Stimulated activated CD4-positive, alpha-beta T cell treated with anti-CD3 and anti-CD28 coated beads, Interleukin-1b, Interleukin-23, amount 100 ng/mL, for 48 hours (primary cell): ENCODE measurements at regions not wholly inside any gene's neighbourhood (a gene's known extent, or its start where the extent isn't known, plus 50 kb on each side); places are given as distances from the start of the nearest gene placed in this dataset.
A peak's percentile ranks its signal among the peaks of the same experiment; 100 is the strongest.

Source experiments
- DNase-seq: peaks from one replicate; pipeline ENCODE4 v3.0.0-alpha.2; 2020

GRCh38 chr19:28878862-28879566 lies 333.9 kb downstream of the UQCRFS1 start:
- peak; percentile 60 for DNase-seq

GRCh38 chr19:28876609-28877123 lies 336.3 kb downstream of the UQCRFS1 start:
- no peak for DNase-seq

DNA sequence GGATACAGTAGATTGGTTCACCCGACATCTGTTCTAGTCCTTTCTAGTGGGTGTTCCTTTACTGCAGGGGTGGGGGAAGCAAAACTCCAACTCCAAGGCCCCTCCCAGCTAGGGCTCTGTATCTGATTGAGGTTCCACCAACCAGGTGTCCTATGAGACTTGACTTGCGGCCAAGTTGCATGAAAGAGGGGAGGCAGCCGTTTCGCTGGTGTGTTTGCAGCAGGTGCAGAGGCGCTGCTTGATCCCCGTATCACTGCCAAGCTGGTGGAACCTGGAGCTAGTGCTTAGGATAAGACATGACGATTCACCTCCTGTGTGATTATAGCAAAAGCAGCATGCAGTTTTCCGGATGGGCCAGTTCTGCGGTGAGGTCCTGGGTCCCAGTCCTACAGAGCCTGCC lies 338.2 kb downstream of the UQCRFS1 start:
- DNase-seq, result no peak

DNA sequence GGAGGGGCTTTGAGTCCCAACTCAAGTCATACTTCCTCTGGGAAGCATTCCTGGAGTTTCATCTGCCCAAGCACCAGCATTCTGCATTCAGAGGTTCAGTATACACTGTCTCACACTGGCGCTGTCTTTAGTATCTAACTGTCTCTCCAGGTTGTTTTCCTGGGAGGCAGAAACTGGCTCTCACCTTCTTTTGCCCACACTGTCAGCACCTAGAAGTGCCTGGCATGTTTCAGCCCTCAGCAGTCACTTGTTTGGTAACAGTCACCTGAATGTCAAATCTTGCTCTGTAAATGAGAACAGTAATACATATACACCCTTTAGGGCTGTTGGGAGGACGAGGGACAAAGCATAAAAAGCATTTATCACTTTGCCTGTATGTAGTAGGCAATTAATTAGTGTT lies 339.6 kb downstream of the UQCRFS1 start:
- no peak for DNase-seq

DNA sequence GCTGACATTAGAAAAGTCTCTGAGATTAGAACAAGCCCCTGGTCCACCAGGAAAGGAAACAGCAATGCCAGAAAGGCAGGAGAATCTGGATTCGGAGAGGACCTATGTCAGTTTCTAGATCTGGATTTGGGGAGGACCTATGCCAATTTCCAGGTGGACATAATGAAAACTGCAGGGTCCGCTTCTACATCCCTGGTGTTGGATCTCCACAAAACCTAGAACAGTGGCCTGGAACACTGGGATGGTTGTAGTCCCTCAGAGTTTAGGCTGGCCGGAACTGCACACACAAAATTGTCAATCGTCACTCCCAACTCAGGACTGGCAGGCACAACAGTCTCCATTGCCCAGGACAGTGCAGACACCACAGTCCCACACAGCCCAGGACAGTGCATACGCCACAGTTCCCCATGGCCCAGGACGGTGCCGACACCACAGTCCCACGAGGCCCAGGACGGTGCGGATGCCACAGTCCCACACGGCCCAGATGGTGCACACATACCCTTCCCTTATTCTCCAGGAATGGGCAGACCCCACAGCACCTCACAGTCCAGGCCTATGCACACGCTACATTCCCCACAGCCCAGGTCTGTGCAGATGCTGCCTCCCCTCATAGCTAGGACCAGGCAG lies 341.7 kb downstream of the UQCRFS1 start:
- no peak for DNase-seq

DNA sequence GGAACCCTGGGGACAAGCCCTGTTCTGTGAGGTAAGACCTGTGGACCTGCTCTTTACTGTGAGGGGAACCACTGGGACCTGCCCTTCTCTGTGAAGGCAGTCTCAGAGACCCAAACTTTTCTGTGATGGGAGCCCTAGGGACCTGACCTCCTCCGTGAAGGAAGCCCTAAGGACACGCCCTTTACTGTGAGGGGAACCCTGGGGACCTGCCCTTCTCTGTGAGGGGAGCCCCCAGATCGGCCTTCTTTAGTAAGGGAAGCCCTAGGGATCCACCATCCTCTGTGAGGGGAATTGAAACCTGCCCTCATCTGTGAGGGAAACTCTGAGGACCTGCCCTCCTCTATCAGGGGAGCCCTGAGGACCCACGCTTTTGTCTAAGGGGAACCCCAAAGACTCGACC lies 343.5 kb downstream of the UQCRFS1 start:
- no peak for DNase-seq

DNA sequence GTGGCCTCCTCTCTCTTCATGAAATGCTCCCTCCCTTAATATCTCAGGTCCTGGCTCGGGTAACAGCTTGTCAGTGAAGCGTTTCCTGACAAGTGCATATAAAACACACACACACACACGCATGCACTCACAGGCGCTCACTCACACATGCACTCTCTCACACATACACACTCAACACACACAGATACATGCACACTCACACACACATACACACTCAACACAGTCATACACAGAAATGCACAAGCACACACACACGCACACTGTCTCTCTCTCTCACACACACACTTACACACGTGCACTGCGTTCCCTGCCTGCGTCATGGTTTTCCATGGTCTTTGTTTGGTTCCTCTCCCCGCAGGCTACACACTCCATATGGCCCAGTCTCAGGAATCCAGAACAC lies 344.1 kb downstream of the UQCRFS1 start:
- no peak for DNase-seq

- DNase-seq, result no peak
Measured at GRCh38 chr19:28867978-28868377, 345.0 kb downstream of the UQCRFS1 start.

- DNase-seq, result no peak
Measured at GRCh38 chr19:28864577-28865042, 348.3 kb downstream of the UQCRFS1 start.

DNA sequence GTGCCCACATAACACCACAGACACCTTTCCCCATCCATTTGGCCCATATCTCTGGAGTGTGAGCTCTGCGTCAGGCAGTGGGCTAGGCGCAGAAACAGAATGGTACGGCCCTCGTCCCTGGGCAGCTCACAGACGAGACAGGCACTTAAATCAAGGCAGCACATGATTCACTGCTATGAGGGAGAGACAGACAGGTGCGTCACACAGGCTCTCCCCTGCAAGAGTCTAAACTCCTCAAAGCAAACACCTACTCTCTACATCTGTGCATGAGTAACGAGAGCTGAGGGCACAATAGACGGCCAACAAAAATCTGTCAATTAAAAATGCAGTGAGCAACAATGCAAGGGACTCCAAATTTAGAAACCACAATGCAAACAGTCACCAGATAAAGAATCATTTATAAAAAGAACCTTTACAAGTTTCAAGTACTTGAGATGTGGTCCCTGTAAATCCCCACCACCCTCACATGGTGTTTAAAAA lies 348.9 kb downstream of the UQCRFS1 start:
- no peak for DNase-seq

DNA sequence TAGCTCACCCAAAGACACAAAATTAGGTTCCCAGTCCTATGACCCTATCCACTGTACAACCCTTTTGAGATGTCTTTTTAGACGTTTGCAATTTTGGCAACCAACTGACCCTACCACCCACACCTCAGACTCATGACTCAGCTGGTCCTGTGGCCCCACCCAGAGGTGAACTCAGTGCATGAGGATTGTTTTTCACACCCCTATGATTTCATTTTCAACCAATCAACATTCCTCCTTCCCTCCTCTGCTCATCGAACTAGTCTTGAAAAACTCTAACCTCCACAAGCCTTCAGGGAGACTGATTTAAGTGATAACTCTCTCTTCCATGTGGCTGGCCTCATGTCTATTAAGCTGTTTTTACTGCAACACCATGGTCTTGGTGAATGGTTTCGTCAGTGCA lies 350.7 kb downstream of the UQCRFS1 start:
- no peak for DNase-seq

DNA sequence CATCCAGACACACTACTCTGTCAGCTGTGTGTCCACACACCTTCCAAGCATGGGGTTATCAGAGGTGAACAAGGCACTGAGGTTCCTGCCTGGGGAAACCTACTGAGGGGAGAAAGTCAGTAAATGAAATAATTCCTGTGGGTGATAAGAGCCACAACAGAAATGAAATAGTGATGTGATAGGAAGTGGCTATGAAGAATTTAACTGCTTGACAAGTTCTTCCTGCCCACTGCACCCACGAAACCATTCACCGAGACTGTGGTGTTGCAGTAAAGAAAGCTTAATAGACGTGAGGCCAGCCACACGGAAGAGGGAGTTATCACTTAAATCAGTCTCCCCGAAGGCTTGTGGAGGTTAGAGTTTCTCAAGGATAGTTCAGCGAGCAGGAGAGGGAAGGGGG lies 353.1 kb downstream of the UQCRFS1 start:
- no peak for DNase-seq

GRCh38 chr19:28858933-28859332 lies 354.0 kb downstream of the UQCRFS1 start:
- DNase-seq, result no peak

DNA sequence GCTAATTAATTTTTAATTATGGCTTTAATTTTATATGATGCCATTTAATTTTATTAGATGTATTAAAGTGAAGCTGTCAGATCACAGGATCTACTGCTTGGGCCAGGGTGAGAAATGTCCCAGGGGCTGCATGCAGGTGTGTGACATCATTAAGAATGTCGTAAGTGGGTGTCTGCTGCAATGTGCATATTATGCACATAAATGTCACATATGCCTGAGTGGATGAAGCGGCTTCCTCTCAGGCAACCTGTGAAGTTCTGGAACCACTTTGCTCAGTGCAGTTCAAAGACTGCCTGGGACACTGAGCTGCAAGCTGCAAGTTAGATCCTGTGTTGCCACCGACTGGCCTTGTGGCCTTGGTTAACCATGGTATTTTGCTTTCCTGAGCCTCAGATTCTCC lies 355.0 kb downstream of the UQCRFS1 start:
- DNase-seq, result no peak

DNA sequence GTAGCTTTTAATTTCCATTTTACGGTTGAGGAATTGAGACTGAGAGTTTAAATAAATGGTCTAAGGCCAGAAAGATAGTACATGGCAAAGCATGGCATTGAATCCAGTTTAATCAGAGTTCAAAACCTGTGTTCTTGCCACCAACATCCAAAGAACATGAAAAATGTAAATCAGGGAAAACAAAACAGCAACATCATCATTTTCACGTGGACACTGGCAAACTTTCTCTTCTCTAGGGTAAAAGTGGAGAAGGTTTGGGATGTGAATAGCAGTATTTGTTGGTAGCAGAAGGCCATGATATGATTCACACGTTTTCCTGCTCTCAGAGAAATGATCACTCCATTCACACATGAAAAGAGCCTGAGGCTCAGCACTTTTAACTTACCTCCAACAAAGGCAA lies 357.7 kb downstream of the UQCRFS1 start:
- no peak for DNase-seq

DNA sequence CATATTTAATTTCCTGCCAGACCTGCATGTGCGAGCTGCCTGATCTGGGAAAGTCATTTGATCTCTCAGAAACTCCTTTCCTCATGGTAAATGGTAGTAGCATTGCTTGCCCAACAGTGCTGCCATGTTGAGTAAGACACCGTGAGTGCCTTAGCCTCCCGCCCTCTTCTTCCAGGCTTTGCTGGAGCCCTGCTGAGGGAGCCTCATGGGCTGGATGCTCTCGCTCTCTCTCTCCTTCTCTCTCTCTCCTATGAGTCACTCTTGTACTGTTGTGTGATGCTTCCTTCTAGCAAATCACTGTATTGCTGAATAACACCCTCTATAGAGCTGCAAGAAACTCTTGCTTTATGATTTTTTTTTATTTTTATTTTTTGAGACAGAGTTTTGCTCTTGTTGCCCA lies 365.5 kb downstream of the UQCRFS1 start:
- DNase-seq, result no peak

DNA sequence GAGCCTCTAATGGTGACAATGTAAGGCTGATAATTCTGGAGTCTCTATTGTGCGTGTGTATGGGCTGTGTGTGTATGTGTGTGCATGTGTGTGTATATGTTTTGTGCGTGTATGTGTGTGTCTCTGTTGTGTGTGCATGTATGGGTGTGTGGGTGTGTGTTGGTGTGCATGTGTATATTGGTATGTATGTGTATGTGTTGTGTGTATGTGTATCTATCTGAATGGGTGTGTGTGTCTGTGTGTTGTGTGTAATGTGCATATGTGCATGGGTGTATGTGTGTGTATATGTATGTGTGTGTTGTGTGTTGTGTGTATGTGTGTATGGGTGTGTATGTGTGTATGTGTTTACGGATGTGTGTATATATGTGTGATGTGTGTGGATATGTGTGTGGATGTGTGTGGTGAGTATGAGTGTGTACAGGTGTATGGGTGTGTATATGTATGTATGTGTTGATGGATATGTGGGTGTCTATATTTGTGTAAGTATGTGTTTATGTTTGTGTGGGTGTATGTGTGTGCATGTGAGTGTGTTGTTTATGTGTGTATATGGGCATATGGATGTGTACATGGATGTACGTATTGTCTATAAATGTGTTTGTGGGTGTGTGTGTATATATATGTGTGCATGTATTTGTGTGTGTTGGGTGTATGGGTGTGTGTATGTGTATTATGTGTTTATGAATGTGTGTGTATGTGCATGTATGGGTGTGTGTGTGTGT lies 366.7 kb downstream of the UQCRFS1 start:
- DNase-seq, result no peak

DNA sequence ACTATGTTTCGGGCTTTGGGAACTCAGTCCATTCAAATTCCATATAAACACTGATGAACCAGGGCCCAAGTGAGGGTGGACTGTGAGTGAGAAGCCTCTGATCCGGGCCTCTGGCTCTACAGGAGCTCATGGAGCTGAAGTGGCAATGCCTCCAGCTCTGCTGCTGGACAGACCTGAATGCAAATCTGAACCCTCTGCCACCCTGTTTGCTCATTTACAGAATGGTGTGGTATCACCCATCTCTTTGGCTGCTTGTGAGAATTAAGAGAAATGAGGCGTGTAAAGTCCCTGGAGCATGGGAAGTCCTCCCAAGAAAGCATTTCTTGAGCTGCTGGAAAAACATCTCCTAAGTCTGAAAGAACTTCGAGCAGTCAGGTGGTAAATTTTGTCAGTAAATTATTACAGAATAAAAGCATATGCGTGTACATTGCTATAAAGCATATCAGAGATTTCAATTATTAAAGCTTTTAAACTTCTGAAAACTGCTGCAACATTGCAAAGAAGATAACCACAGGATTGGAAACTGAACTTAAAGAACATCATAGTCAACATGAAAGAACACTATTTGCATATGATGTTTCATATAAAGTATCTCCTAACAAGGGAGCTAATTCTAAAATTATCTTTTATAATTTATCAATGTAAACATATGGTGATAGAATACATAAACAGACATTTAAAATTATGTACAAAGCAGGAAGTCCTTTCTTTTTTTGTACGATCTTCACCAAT lies 369.0 kb downstream of the UQCRFS1 start:
- no peak for DNase-seq

GRCh38 chr19:28841531-28841930 lies 371.4 kb downstream of the UQCRFS1 start:
- DNase-seq, result no peak

DNA sequence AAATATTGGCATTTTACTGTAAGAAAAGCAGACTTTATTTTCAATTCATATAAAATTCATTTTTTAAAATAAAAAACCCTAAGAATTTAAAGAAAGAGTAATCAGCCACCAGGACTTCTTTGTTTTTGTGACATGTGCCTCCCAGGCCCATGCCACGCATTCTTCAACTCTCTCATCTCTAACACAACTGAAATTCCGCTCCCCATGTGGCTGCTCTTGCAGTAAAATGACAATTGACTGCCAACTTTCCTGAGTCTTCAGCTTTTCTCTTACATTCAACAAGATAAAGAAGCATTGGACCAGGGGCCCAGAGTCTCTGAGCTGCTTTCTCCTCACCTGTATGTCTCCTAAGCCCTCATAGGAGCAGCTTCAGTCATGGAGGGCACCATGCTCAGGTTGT lies 372.1 kb downstream of the UQCRFS1 start:
- no peak for DNase-seq

DNA sequence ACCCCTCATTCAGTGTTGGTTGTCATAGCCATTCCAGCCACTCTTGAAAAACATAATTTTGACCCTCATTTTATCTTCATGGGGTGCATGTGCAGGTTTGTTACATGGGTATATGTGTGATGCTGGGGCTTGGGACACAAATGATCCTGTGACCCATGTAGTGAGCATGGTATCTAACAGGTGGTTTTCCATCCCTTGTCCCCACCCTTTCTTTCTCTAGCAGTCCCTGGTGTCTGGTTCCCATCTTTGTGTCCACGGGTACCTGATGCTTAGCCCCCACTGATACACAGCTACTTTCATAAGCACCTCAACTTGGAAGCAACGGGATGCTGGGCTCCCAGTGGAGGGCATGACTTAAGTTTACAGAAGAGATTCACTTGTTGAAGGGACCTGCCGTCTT lies 373.5 kb downstream of the UQCRFS1 start:
- DNase-seq, result no peak

DNA sequence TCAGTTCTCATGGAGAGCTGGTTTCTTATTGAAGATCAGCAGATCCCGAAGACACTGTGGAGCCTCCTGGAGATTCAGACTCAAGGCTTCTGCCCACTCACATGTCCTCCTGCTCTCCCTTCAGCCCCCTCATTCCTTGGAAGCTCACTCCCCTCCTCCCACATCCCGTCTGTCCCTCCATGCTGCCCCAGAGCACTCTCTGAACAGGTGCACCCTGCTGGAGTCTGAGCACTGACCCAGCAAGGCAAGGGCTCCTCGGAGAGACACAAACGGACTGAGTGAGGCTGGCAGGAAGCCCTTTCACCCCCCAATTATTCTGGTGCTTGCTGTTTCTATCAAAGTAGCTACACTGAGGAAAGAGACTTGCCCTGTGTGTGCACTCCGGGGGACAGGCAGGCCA lies 374.0 kb downstream of the UQCRFS1 start:
- DNase-seq, result no peak

DNA sequence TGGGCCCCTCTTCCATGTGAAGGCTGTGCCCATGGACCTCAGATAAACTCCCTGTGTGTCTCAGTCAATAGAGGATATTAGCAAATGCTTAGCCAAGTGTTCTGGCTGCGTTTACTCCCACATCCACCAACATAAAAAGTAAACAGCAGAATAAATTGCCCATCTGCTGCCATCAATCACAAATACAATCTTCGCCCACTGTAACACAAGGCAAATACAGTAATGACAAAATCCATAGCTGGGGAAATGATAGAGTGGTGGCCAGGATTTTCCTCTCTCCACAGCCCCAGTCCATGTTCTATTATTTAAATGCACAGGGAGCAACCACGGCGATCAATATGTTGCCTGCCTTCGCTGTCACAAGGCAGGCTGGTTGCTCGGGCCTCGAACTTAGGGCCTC lies 376.5 kb downstream of the UQCRFS1 start:
- DNase-seq, result no peak
